PC-9 (cell line): ENCODE measurements at regions not wholly inside any gene's neighbourhood (a gene's known extent, or its start where the extent isn't known, plus 50 kb on each side); places are given as distances from the start of the nearest gene placed in this dataset.

ENCODE experiments used
- BruUV-seq: library from RNA; stranded (reverse); fragments of 400-500 nt; replicated peaks from 2 replicates; lab custom pipeline; 2021; lab: Mats Ljungman, UMichigan
- CTCF ChIA-PET: fragments of 300-600 bp; sonication (Branson Sonifier 250); formaldehyde crosslinking; loops from one replicate; lab custom pipeline; 2022; ENCODE audit warnings: antibody characterized with exemption; lab: Charles Lee
- POLR2A ChIA-PET: fragments of 300-600 bp; sonication (Branson Sonifier 250); formaldehyde crosslinking; loops from one replicate; lab custom pipeline; 2022; ENCODE audit warnings: antibody characterized with exemption; ENCODE audit not compliant: unreplicated experiment; lab: Charles Lee
- DNase-seq, 2 experiments: peaks; one replicate each; pipeline versions ENCODE4 v3.0.0 to v3.0.0-alpha.2; 2015 to 2022; ENCODE audit warnings: mixed read lengths in 1 of 2
- H2AFZ ChIP-seq: fragments of 200-600 bp; sonication (generic); 2 replicates; pipeline ENCODE4 v1.8.1; 2017; ENCODE audit warnings: antibody characterized with exemption
- H3F3A ChIP-seq: fragments of 200-600 bp; sonication (generic); 2 replicates; pipeline ENCODE4 v1.8.1; 2017; ENCODE audit warnings: antibody characterized with exemption, mild to moderate bottlenecking, low read depth; ENCODE audit not compliant: insufficient read depth
- H3K27ac ChIP-seq: fragments of 200-600 bp; sonication (generic); 2 replicates; pipeline ENCODE4 v1.6.1; 2016; ENCODE audit warnings: mixed run types
- H3K27me3 ChIP-seq: fragments of 200-600 bp; sonication (generic); 2 replicates; pipeline ENCODE4 v1.6.1; 2016; ENCODE audit warnings: low read depth, mixed run types; ENCODE audit not compliant: insufficient read depth
- H3K36me3 ChIP-seq: fragments of 200-600 bp; sonication (generic); 2 replicates; pipeline ENCODE4 v1.6.1; 2016; ENCODE audit warnings: low read depth, mixed run types
- H3K4me1 ChIP-seq: fragments of 200-600 bp; sonication (generic); replicated peaks from 2 replicates; pipeline ENCODE4 v1.6.1; 2016; ENCODE audit warnings: mixed run types; ENCODE audit not compliant: insufficient read depth
- H3K4me2 ChIP-seq: fragments of 200-600 bp; sonication (generic); 2 replicates; pipeline ENCODE4 v1.6.1; 2017; ENCODE audit warnings: mixed run types
- H3K4me3 ChIP-seq: fragments of 200-600 bp; sonication (generic); 2 replicates; pipeline ENCODE4 v1.6.1; 2016; ENCODE audit warnings: mixed run types
- H3K79me2 ChIP-seq: fragments of 200-600 bp; sonication (generic); 2 replicates; pipeline ENCODE4 v1.6.1; 2017; ENCODE audit warnings: low read depth, mixed run types
- H3K9me2 ChIP-seq: fragments of 200-600 bp; sonication (generic); 2 replicates; pipeline ENCODE4 v1.8.1; 2017; ENCODE audit warnings: mild to moderate bottlenecking; ENCODE audit not compliant: insufficient read depth
- H3K9me3 ChIP-seq: fragments of 200-600 bp; sonication (generic); 2 replicates; pipeline ENCODE4 v1.8.1; 2016; ENCODE audit warnings: low read depth; ENCODE audit not compliant: insufficient read depth
- H4K20me1 ChIP-seq: fragments of 200-600 bp; sonication (generic); 2 replicates; pipeline ENCODE4 v1.8.1; 2017; ENCODE audit not compliant: insufficient read depth
- EZH2 ChIP-seq: fragments of 200-600 bp; sonication (generic); IDR thresholded peaks from 2 replicates; pipeline ENCODE4 v1.8.0; 2017; ENCODE audit warnings: antibody characterized with exemption, low read depth
- intact Hi-C: fragments of 100-400 bp; cut with micrococcal nuclease; formaldehyde crosslinking; loops from one replicate; pipeline ENCODE4 v1.10.0; 2022; ENCODE audit not compliant: unreplicated experiment
- TF ChIP-seq, protein P1 (sequence below): fragments of 200-600 bp; sonication (generic); conservative IDR thresholded peaks from 2 replicates; pipeline ENCODE4 v1.6.1; 2017; ENCODE audit warnings: mixed run types, antibody characterized with exemption, mild to moderate bottlenecking, moderate library complexity

DNA sequence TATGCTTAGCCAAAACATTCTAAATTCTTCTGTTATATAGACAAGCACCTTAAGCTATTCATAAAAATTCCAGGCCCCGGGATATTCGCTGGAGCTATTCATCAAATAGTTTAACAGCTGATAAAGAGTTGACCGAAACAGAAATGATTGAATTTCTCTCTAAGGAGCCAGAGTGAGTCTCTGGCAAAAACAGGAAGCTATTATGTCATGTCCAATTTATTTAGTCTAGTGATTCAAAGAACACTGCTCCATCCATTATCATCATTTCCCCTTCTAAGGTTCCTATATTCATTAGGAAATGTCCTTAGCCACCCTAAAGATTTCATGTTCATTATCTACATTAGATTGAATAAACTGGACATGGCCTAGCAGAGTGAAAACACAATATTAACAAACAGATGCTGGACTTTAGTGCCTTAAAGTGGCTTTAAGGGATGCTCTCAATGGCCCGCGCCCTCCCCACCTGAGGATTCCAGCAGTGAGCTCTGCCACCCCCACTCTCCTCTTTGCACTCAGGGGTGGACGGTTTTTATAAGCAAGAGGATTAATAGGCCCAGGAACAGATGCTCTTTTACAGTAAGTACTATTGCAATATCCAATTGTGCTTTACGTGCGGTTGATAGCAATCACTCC lies 122.1 kb upstream of the RGS1 start:
- no peak for TF ChIP-seq EZH2
- TF ChIP-seq, protein P1, sequence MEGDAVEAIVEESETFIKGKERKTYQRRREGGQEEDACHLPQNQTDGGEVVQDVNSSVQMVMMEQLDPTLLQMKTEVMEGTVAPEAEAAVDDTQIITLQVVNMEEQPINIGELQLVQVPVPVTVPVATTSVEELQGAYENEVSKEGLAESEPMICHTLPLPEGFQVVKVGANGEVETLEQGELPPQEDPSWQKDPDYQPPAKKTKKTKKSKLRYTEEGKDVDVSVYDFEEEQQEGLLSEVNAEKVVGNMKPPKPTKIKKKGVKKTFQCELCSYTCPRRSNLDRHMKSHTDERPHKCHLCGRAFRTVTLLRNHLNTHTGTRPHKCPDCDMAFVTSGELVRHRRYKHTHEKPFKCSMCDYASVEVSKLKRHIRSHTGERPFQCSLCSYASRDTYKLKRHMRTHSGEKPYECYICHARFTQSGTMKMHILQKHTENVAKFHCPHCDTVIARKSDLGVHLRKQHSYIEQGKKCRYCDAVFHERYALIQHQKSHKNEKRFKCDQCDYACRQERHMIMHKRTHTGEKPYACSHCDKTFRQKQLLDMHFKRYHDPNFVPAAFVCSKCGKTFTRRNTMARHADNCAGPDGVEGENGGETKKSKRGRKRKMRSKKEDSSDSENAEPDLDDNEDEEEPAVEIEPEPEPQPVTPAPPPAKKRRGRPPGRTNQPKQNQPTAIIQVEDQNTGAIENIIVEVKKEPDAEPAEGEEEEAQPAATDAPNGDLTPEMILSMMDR, result no peak
- CTCF ChIA-PET, result no interaction called here

DNA sequence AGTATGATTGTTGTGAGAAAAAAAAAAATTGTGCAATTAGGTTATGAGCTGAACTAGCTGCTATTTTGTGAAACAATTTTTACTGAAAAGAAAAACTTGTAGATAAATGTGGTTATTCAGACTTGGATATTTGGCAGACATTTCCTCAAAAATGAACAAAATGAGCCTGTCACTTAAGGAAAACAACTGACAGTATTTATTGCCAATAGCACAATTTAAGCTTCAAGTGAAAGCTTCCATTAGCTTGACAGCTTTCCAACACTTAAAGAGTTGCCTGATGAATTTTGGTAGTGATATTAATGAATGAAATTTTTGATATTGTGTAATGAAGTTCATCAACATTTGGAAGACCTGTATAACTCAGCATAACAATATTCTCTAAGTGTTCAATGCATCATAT lies 116.1 kb upstream of the RGS1 start:
- TF ChIP-seq, protein P1, result no peak
- TF ChIP-seq EZH2, result no peak
- H3K4me1 ChIP-seq, result no peaks in the 10 kb centered on the region
- no peaks in the 10 kb centered on the region for H3K36me3 ChIP-seq
- no peaks in the 10 kb centered on the region for H3K9me2 ChIP-seq
- BruUV-seq, result no TSS peak
- DNase-seq, result no peak
- no peaks in the 10 kb centered on the region for H3K79me2 ChIP-seq
- H3K4me2 ChIP-seq, result no peak overlapping the region
- POLR2A ChIA-PET, result no interaction called here
- intact Hi-C loops, result no loop called here
- H3K27ac ChIP-seq, result no peak overlapping the region
- no peaks in the 10 kb centered on the region for H3F3A ChIP-seq
- H3K9me3 ChIP-seq, result no peaks in the 10 kb centered on the region
- H3K4me3 ChIP-seq, result no peak overlapping the region
- CTCF ChIA-PET, result no interaction called here
- H3K27me3 ChIP-seq, result no peaks in the 10 kb centered on the region
- no peak overlapping the region for H2AFZ ChIP-seq
- H4K20me1 ChIP-seq, result no peaks in the 10 kb centered on the region

More for the DNA sequence above, 122.1 kb upstream of the RGS1 start:
- Histone ChIP-seq H3K4me1 (no peaks in the 10 kb centered on the region), H3K4me3 (no peak overlapping the region), H4K20me1 (no peaks in the 10 kb centered on the region), H3K27ac (no peak overlapping the region), H2AFZ (no peak overlapping the region), H3K79me2 (no peaks in the 10 kb centered on the region), H3F3A (no peaks in the 10 kb centered on the region), H3K9me2 (no peaks in the 10 kb centered on the region), H3K9me3 (no peaks in the 10 kb centered on the region), H3K4me2 (no peak overlapping the region), H3K36me3 (no peaks in the 10 kb centered on the region), H3K27me3 (no peaks in the 10 kb centered on the region)
- intact Hi-C loops, result no loop called here
- POLR2A ChIA-PET, result no interaction called here
- no peak for DNase-seq
- BruUV-seq, result no TSS peak

DNA sequence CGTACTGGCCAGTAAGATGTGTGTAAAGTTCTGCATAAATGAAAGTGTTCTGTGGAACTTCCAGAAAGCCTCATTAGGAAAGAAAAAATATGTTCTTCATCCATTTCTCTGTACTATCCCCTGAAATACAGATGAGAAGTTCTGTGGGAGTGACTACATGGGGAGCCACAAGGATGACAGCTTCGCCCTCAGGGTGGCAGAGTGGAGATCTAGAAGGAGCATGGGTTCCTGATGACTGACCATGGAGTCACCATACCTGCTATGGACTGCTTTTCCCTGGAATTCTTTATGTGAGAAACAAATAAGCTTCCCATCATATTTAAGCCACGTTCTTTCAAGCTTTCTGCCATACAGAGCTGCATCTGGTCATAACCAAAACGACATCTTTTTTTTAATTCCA lies 113.9 kb upstream of the RGS1 start:
- no peak for DNase-seq
- CTCF ChIA-PET, result interaction anchor here (1.0 kb wide), 1 partner anchor 13 kb away, joined by 3 read pairs; no protein-coding TSS in a partner anchor
- TF ChIP-seq EZH2, result no peak
- TF ChIP-seq, protein P1, result no peak
- intact Hi-C loops, result no loop called here
- BruUV-seq, result no TSS peak
- no peaks in the 10 kb centered on the region for H3K36me3 ChIP-seq
- no peaks in the 10 kb centered on the region for H3K79me2 ChIP-seq
- H2AFZ ChIP-seq, result no peak overlapping the region
- no peak overlapping the region for H3K4me3 ChIP-seq
- H3K4me2 ChIP-seq, result no peak overlapping the region
- no peaks in the 10 kb centered on the region for H3K9me2 ChIP-seq
- no peaks in the 10 kb centered on the region for H3K9me3 ChIP-seq
- no peaks in the 10 kb centered on the region for H3K4me1 ChIP-seq
- no peaks in the 10 kb centered on the region for H3F3A ChIP-seq
- no peaks in the 10 kb centered on the region for H3K27me3 ChIP-seq
- H3K27ac ChIP-seq, result no peak overlapping the region
- no peaks in the 10 kb centered on the region for H4K20me1 ChIP-seq
- POLR2A ChIA-PET, result no interaction called here
